T1000 (cell line): ENCODE measurements at regions not wholly inside any gene's neighbourhood (a gene's known extent, or its start where the extent isn't known, plus 50 kb on each side); places are given as distances from the start of the nearest gene placed in this dataset.

Source experiments
- DNase-seq: peaks from one replicate; lab custom pipeline; 2025; ENCODE audit warnings: mixed read lengths; lab: John Stamatoyannopoulos, UW

GRCh38 chrX:11952176-11952720 lies 186.0 kb upstream of the FRMPD4 start:
- DNase-seq, result no peak

- peak; percentile 13 for DNase-seq
Measured at GRCh38 chrX:11953615-11954014, 184.7 kb upstream of the FRMPD4 start.

- no peak for DNase-seq
Measured at GRCh38 chrX:11954176-11954575, 184.1 kb upstream of the FRMPD4 start.

GRCh38 chrX:11960031-11960430 lies 178.2 kb upstream of the FRMPD4 start:
- no peak for DNase-seq

- DNase-seq, result no peak
Measured at GRCh38 chrX:11965436-11965835, 172.8 kb upstream of the FRMPD4 start.

GRCh38 chrX:11967986-11968869 lies 170.0 kb upstream of the FRMPD4 start:
- no peak for DNase-seq

GRCh38 chrX:11968991-11969390 lies 169.3 kb upstream of the FRMPD4 start:
- DNase-seq, result no peak

GRCh38 chrX:11970578-11971359 lies 167.5 kb upstream of the FRMPD4 start:
- DNase-seq, result no peak

GRCh38 chrX:11976663-11977062 lies 161.6 kb upstream of the FRMPD4 start:
- no peak for DNase-seq

GRCh38 chrX:11992271-11992670 lies 146.0 kb upstream of the FRMPD4 start:
- no peak for DNase-seq

- no peak for DNase-seq
Measured at GRCh38 chrX:11995146-11995545, 143.1 kb upstream of the FRMPD4 start.

GRCh38 chrX:11996810-11997209 lies 141.5 kb upstream of the FRMPD4 start:
- DNase-seq, result no peak

GRCh38 chrX:11998944-11999343 lies 139.3 kb upstream of the FRMPD4 start:
- no peak for DNase-seq

GRCh38 chrX:12002876-12003275 lies 135.4 kb upstream of the FRMPD4 start:
- no peak for DNase-seq

GRCh38 chrX:12007881-12008280 lies 130.4 kb upstream of the FRMPD4 start:
- peak; percentile 8 for DNase-seq

GRCh38 chrX:12010436-12010835 lies 127.8 kb upstream of the FRMPD4 start:
- DNase-seq, result no peak

GRCh38 chrX:12011075-12011474 lies 127.2 kb upstream of the FRMPD4 start:
- DNase-seq, result no peak

- DNase-seq, result no peak
Measured at GRCh38 chrX:12013211-12013618, 125.1 kb upstream of the FRMPD4 start.

- DNase-seq, result no peak
Measured at GRCh38 chrX:12021698-12022097, 116.6 kb upstream of the FRMPD4 start.

GRCh38 chrX:12026481-12026880 lies 111.8 kb upstream of the FRMPD4 start:
- no peak for DNase-seq

GRCh38 chrX:12032082-12032481 lies 106.2 kb upstream of the FRMPD4 start:
- no peak for DNase-seq

- DNase-seq, result no peak
Measured at GRCh38 chrX:12034741-12035140, 103.5 kb upstream of the FRMPD4 start.

- DNase-seq, result no peak
Measured at GRCh38 chrX:12042615-12043014, 95.7 kb upstream of the FRMPD4 start.
